Mesenchymal stem cell (in vitro differentiated cells and primary cell): ENCODE measurements at regions not wholly inside any gene's neighbourhood (a gene's known extent, or its start where the extent isn't known, plus 50 kb on each side); places are given as distances from the start of the nearest gene placed in this dataset.

Experiments
- DNase-seq: peaks from one replicate; pipeline ENCODE4 v3.0.0-alpha.2; 2013
- H2AFZ ChIP-seq: one replicate; pipeline ENCODE4 v1.6.1; 2013; ENCODE audit warnings: low read depth, mild to moderate bottlenecking, control low read depth, inconsistent platforms, low read length, moderate library complexity
- H2AK5ac ChIP-seq: 2 replicates; pipeline ENCODE4 v1.6.1; 2013; ENCODE audit warnings: low read length, moderate library complexity, mild to moderate bottlenecking, inconsistent platforms; ENCODE audit not compliant: severe bottlenecking
- H2BK120ac ChIP-seq: one replicate; pipeline ENCODE4 v1.6.1; 2013; ENCODE audit warnings: low read depth, mild to moderate bottlenecking, inconsistent platforms, low read length, moderate library complexity
- H2BK12ac ChIP-seq, 2 experiments: one replicate each; pipeline ENCODE4 v1.6.1; 2013; ENCODE audit warnings: inconsistent platforms in 2 of 2, low read length in 2 of 2, mild to moderate bottlenecking in 2 of 2, moderate library complexity in 2 of 2, control low read depth in 1 of 2
- H2BK15ac ChIP-seq: one replicate; pipeline ENCODE4 v1.6.1; 2013; ENCODE audit warnings: mild to moderate bottlenecking, low read depth, inconsistent platforms; ENCODE audit not compliant: poor library complexity, severe bottlenecking
- H2BK5ac ChIP-seq: 2 replicates; pipeline ENCODE4 v1.6.1; 2013; ENCODE audit warnings: low read depth, mild to moderate bottlenecking, low read length, control low read depth, inconsistent platforms; ENCODE audit not compliant: poor library complexity, severe bottlenecking
- H3K14ac ChIP-seq, 2 experiments: one replicate each; pipeline ENCODE4 v1.6.1; 2013; ENCODE audit warnings: inconsistent platforms in 2 of 2, low read length in 2 of 2, control low read depth in 1 of 2, mild to moderate bottlenecking in 1 of 2, moderate library complexity in 1 of 2
- H3K18ac ChIP-seq, 2 experiments: one replicate each; pipeline ENCODE4 v1.6.1; 2013; ENCODE audit warnings: inconsistent platforms in 2 of 2, low read length in 2 of 2, control low read depth in 1 of 2, low read depth in 1 of 2, mild to moderate bottlenecking in 1 of 2
- H3K23ac ChIP-seq, 2 experiments: one replicate each; pipeline ENCODE4 v1.6.1; 2013; ENCODE audit warnings: inconsistent platforms in 2 of 2, low read length in 2 of 2, mild to moderate bottlenecking in 2 of 2, moderate library complexity in 2 of 2, control low read depth in 1 of 2
- H3K27ac ChIP-seq: 2 replicates; pipeline ENCODE4 v1.5.1; 2013; ENCODE audit warnings: mild to moderate bottlenecking, moderate library complexity, low read length, control low read depth, inconsistent platforms; ENCODE audit not compliant: poor library complexity, severe bottlenecking
- H3K27me3 ChIP-seq, 2 experiments: 2 replicates each; pipeline versions ENCODE4 v1.6.1 to v1.7.0; 2013; ENCODE audit warnings: low read length in 2 of 2, mild to moderate bottlenecking in 2 of 2, moderate library complexity in 2 of 2, control low read depth in 1 of 2, inconsistent platforms in 1 of 2; ENCODE audit not compliant: control insufficient read depth in 1 of 2, insufficient read depth in 1 of 2
- H3K36me3 ChIP-seq, 2 experiments: 2 replicates each; pipeline versions ENCODE4 v1.6.1 to v1.7.0; 2013; ENCODE audit warnings: low read length in 2 of 2, control low read depth in 1 of 2, inconsistent platforms in 1 of 2, low read depth in 1 of 2, mild to moderate bottlenecking in 1 of 2; ENCODE audit not compliant: insufficient read depth in 2 of 2, control insufficient read depth in 1 of 2
- H3K4ac ChIP-seq, 2 experiments: one replicate each; pipeline ENCODE4 v1.6.1; 2013; ENCODE audit warnings: inconsistent platforms in 2 of 2, low read length in 2 of 2, mild to moderate bottlenecking in 2 of 2, moderate library complexity in 2 of 2, control low read depth in 1 of 2, low read depth in 1 of 2
- H3K4me1 ChIP-seq: 2 replicates; pipeline ENCODE4 v1.6.1; 2013; ENCODE audit warnings: low read depth, low read length, control low read depth; ENCODE audit not compliant: control insufficient read depth, insufficient read depth
- H3K4me2 ChIP-seq: 2 replicates; pipeline ENCODE4 v1.6.1; 2013; ENCODE audit warnings: low read length, mild to moderate bottlenecking, inconsistent platforms; ENCODE audit not compliant: poor library complexity, severe bottlenecking
- H3K4me3 ChIP-seq, 2 experiments: 2 replicates each; pipeline versions ENCODE4 v1.5.1 to v1.7.0; 2013; ENCODE audit warnings: low read length in 2 of 2, mild to moderate bottlenecking in 2 of 2, control low read depth in 1 of 2, low read depth in 1 of 2; ENCODE audit not compliant: insufficient read depth in 1 of 2
- H3K79me1 ChIP-seq: replicated peaks from 2 replicates; pipeline ENCODE4 v1.6.1; 2013; ENCODE audit warnings: mild to moderate bottlenecking, control low read depth, low read length, inconsistent platforms; ENCODE audit not compliant: poor library complexity, severe bottlenecking
- H3K9ac ChIP-seq: 2 replicates; pipeline ENCODE4 v1.7.0; 2013; ENCODE audit warnings: mild to moderate bottlenecking, low read length, moderate library complexity
- H3K9me3 ChIP-seq: 2 replicates; pipeline ENCODE4 v1.7.0; 2013; ENCODE audit warnings: mild to moderate bottlenecking, low read length; ENCODE audit not compliant: control insufficient read depth
- H4K8ac ChIP-seq: one replicate; pipeline ENCODE4 v1.6.1; 2013; ENCODE audit warnings: inconsistent platforms, mild to moderate bottlenecking, low read length, moderate library complexity
- H4K91ac ChIP-seq: one replicate; pipeline ENCODE4 v1.6.1; 2013; ENCODE audit warnings: mild to moderate bottlenecking, low read length, inconsistent platforms
- WGBS: methylation state at CpG from one replicate; pipeline ENCODE4 v1.1.7; 2013; ENCODE audit warnings: mixed read lengths; 5-methylcytosine and 5-hydroxymethylcytosine counted together

GRCh38 chr4:164482758-164483157 lies 271.2 kb upstream of the SMIM31 start:
- Histone ChIP-seq H3K27ac (no peak overlapping the region), H4K91ac (no peak overlapping the region), H3K9ac (no peak overlapping the region), H3K14ac (no peak overlapping the region), H2AFZ (no peak overlapping the region), H2BK12ac (no peak overlapping the region), H3K36me3 (no peaks in the 10 kb centered on the region), H4K8ac (no peak overlapping the region), H3K18ac (no peak overlapping the region), H3K4me1 (peaks cover 2% of the 10 kb centered on the region), H3K27me3 (no peaks in the 10 kb centered on the region), H3K4me3 (no peak overlapping the region), H3K23ac (no peak overlapping the region), H2BK5ac (no peak overlapping the region), H3K9me3 (no peaks in the 10 kb centered on the region), H2AK5ac (no peak overlapping the region), H2BK15ac (no peak overlapping the region), H3K4ac (no peak overlapping the region), H3K79me1 (no peaks in the 10 kb centered on the region), H3K4me2 (no peak overlapping the region), H2BK120ac (no peak overlapping the region)
- no peak for DNase-seq

GRCh38 chr4:164483711-164484110 lies 270.2 kb upstream of the SMIM31 start:
- DNase-seq, result no peak
- no peak overlapping the region for H2BK12ac ChIP-seq
- 91% methylated on average over 4 of the region's 5 CpGs for WGBS
- no peak overlapping the region for H3K4me2 ChIP-seq
- no peaks in the 10 kb centered on the region for H3K27me3 ChIP-seq
- no peak overlapping the region for H2BK5ac ChIP-seq
- no peaks in the 10 kb centered on the region for H3K36me3 ChIP-seq
- H3K27ac ChIP-seq, result no peak overlapping the region
- no peak overlapping the region for H3K18ac ChIP-seq
- H2AFZ ChIP-seq, result no peak overlapping the region
- H3K4me3 ChIP-seq, result peak overlapping the region in 1 of 2 experiments; percentile 51
- H2BK120ac ChIP-seq, result no peak overlapping the region
- H3K4me1 ChIP-seq, result peaks cover 2% of the 10 kb centered on the region
- H3K9ac ChIP-seq, result peak overlapping the region; percentile 69
- no peaks in the 10 kb centered on the region for H3K79me1 ChIP-seq
- H3K14ac ChIP-seq, result no peak overlapping the region
- no peak overlapping the region for H2AK5ac ChIP-seq
- no peaks in the 10 kb centered on the region for H3K9me3 ChIP-seq
- no peak overlapping the region for H3K23ac ChIP-seq
- no peak overlapping the region for H3K4ac ChIP-seq
- no peak overlapping the region for H4K91ac ChIP-seq
- no peak overlapping the region for H4K8ac ChIP-seq
- no peak overlapping the region for H2BK15ac ChIP-seq

GRCh38 chr4:164484551-164484950 lies 269.4 kb upstream of the SMIM31 start:
- H4K8ac ChIP-seq, result no peak overlapping the region

GRCh38 chr4:164485136-164485535 lies 268.8 kb upstream of the SMIM31 start:
- H3K9ac ChIP-seq, result no peak overlapping the region
- peak overlapping the region; percentile 13 for H3K27ac ChIP-seq
- no peak overlapping the region for H3K23ac ChIP-seq
- 50% methylated on average over 1 of the region's 1 CpG for WGBS
- no peak overlapping the region for H2AK5ac ChIP-seq
- no peaks in the 10 kb centered on the region for H3K36me3 ChIP-seq
- no peak overlapping the region for H2BK120ac ChIP-seq
- H3K9me3 ChIP-seq, result no peaks in the 10 kb centered on the region
- no peak overlapping the region for H3K14ac ChIP-seq
- DNase-seq, result no peak
- no peak overlapping the region for H4K8ac ChIP-seq
- H2BK15ac ChIP-seq, result no peak overlapping the region
- no peak overlapping the region for H3K4ac ChIP-seq
- no peak overlapping the region for H4K91ac ChIP-seq
- no peak overlapping the region for H2AFZ ChIP-seq
- H2BK5ac ChIP-seq, result no peak overlapping the region
- H3K4me1 ChIP-seq, result peaks cover 2% of the 10 kb centered on the region
- H3K18ac ChIP-seq, result no peak overlapping the region
- no peak overlapping the region for H3K4me2 ChIP-seq
- H2BK12ac ChIP-seq, result no peak overlapping the region
- no peaks in the 10 kb centered on the region for H3K27me3 ChIP-seq
- H3K79me1 ChIP-seq, result no peaks in the 10 kb centered on the region
- H3K4me3 ChIP-seq, result no peak overlapping the region

More at GRCh38 chr4:164484551-164484950, 269.4 kb upstream of the SMIM31 start:
- no peak overlapping the region for H3K18ac ChIP-seq
- no peak overlapping the region for H3K9ac ChIP-seq
- H2AFZ ChIP-seq, result no peak overlapping the region
- no peak overlapping the region for H2BK15ac ChIP-seq
- H3K23ac ChIP-seq, result no peak overlapping the region
- H3K27ac ChIP-seq, result peak overlapping the region; percentile 13
- DNase-seq, result no peak
- H3K4me2 ChIP-seq, result no peak overlapping the region
- no peak overlapping the region for H2AK5ac ChIP-seq
- peaks cover 2% of the 10 kb centered on the region for H3K4me1 ChIP-seq
- H2BK5ac ChIP-seq, result no peak overlapping the region
- H3K27me3 ChIP-seq, result no peaks in the 10 kb centered on the region
- H3K4ac ChIP-seq, result no peak overlapping the region
- no peak overlapping the region for H2BK120ac ChIP-seq
- H3K9me3 ChIP-seq, result no peaks in the 10 kb centered on the region
- no peak overlapping the region for H3K14ac ChIP-seq
- no CpG with 5 or more reads among the region's 1 CpG for WGBS
- H3K79me1 ChIP-seq, result no peaks in the 10 kb centered on the region
- H3K4me3 ChIP-seq, result no peak overlapping the region
- H4K91ac ChIP-seq, result no peak overlapping the region
- H3K36me3 ChIP-seq, result no peaks in the 10 kb centered on the region
- H2BK12ac ChIP-seq, result no peak overlapping the region
